ENCODE measurements at regions not wholly inside any gene's neighbourhood (a gene's known extent, or its start where the extent isn't known, plus 50 kb on each side); places are given as distances from the start of the nearest gene placed in this dataset.

DNA sequence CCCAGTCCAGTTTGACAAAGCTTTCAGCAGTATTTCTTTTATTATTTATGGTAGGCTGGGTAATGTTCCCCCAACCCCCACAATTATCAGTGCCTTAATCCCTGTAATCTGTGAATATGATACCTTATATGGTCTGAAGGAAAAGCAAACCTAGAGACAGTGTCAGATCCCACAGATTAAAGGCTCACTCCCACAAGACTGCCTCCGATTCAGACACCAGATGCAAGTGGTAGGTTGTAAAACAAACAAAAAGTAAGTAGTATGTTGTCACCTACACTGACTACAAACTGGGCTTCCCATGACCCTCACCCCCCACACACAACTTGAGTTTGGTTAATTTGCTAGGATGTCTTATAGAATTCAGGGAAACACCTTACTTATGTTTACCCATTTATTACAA, 201.2 kb downstream of the NSG2 start:
- H3K56ac ChIP-seq (replicated peaks; ENCODE audit: insufficient read length, low read depth, low read length) = no peak overlapping the region
- DNase-seq (ENCODE audit: low read depth in 1 of 2, low spot score in 2 of 2) (no peak), FAIRE-seq (no peak)
- CTCF ChIA-PET (ENCODE audit: partially characterized antibody) = interaction anchor here (0.6 to 1.3 kb wide), 2 partner anchors 70 to 1175 kb away, joined by 4 to 5 read pairs; no protein-coding TSS in a partner anchor
- H4K20me1 ChIP-seq (replicated peaks in 1 of 2; ENCODE audit: control insufficient read depth in 1 of 2, insufficient read depth in 2 of 2, low read length in 2 of 2) = no peaks in the 10 kb centered on the region
- H2BK120ac ChIP-seq (replicated peaks; ENCODE audit: low read depth, low read length) = no peak overlapping the region
- H4K8ac ChIP-seq (ENCODE audit: extremely low read depth, insufficient read depth, low read length) = no peak overlapping the region
- no peak overlapping the region for H4K5ac ChIP-seq (ENCODE audit: insufficient read length, low read depth, low read length)
- H2AK5ac ChIP-seq (ENCODE audit: low read depth, low read length) = no peak overlapping the region
- H3K4ac ChIP-seq (replicated peaks; ENCODE audit: insufficient read length, low read depth, low read length) = no peak overlapping the region
- no peak overlapping the region for H3K27ac ChIP-seq (ENCODE audit: low read depth, low read length)
- no peak overlapping the region for H3K9ac ChIP-seq (replicated peaks in 1 of 4; ENCODE audit: extremely low read depth in 1 of 4, low read depth in 3 of 4, low read length in 3 of 4)
- H3K4me3 ChIP-seq (ENCODE audit: extremely low read depth in 1 of 4, insufficient read depth in 2 of 4, low read depth in 3 of 4, low read length in 4 of 4) = no peak overlapping the region
- no peak overlapping the region for H3K14ac ChIP-seq (ENCODE audit: insufficient read length)
- POLR2A ChIA-PET (ENCODE audit: partially characterized antibody) = no interaction called here
- no peak overlapping the region for H3K23ac ChIP-seq (ENCODE audit: insufficient read length)
- no peak overlapping the region for H2AFZ ChIP-seq (ENCODE audit: low read length)
- H2BK20ac ChIP-seq (ENCODE audit: low read length) = no peak overlapping the region
- H3K79me1 ChIP-seq (ENCODE audit: low read depth, low read length) = no peaks in the 10 kb centered on the region
- no peaks in the 10 kb centered on the region for H3K4me1 ChIP-seq (replicated peaks in 1 of 4; ENCODE audit: control insufficient read depth in 3 of 4, insufficient read depth in 4 of 4, low read length in 3 of 4)
- no peak overlapping the region for H2BK5ac ChIP-seq (ENCODE audit: low read depth, low read length)
- H3K79me2 ChIP-seq (ENCODE audit: control insufficient read depth in 1 of 2, insufficient read depth in 2 of 2, low read length in 2 of 2) = no peaks in the 10 kb centered on the region
- H4K91ac ChIP-seq (replicated peaks; ENCODE audit: insufficient read length, low read length) = no peak overlapping the region
- no peak overlapping the region for H2BK15ac ChIP-seq (ENCODE audit: low read length)
- H2BK12ac ChIP-seq (ENCODE audit: low read depth, low read length) = no peak overlapping the region
- no peak overlapping the region for H3K18ac ChIP-seq (ENCODE audit: extremely low read depth, low read length)
- 87% methylated on average over 1 of the region's 1 CpG; no CpG with 5 or more reads in 1 of the 2 experiments for WGBS, 2 experiments (ENCODE audit: extremely low coverage in 1 of 2, insufficient coverage in 1 of 2, insufficient read length in 1 of 2, insufficient replicate concordance in 2 of 2, low coverage in 1 of 2, low lambda C conversion rate in 2 of 2, missing lambda C conversion rate in 1 of 2)
- no peaks in the 10 kb centered on the region for H3K27me3 ChIP-seq (replicated peaks in 1 of 4; ENCODE audit: control insufficient read depth in 3 of 4, extremely low read depth in 1 of 4, insufficient read depth in 3 of 4, low read length in 3 of 4)
- no peaks in the 10 kb centered on the region for H3K36me3 ChIP-seq (ENCODE audit: control insufficient read depth in 2 of 4, insufficient read depth in 4 of 4, low read length in 3 of 4)
- H3K4me2 ChIP-seq (ENCODE audit: insufficient read depth in 1 of 2, low read depth in 2 of 2, low read length in 2 of 2) = no peak overlapping the region
- no peaks in the 10 kb centered on the region for H3K23me2 ChIP-seq (ENCODE audit: low read depth, low read length)
- H3K9me3 ChIP-seq (ENCODE audit: insufficient read depth in 2 of 2, low read depth in 1 of 2, low read length in 1 of 2) = no peaks in the 10 kb centered on the region
- TF ChIP-seq, protein P1, sequence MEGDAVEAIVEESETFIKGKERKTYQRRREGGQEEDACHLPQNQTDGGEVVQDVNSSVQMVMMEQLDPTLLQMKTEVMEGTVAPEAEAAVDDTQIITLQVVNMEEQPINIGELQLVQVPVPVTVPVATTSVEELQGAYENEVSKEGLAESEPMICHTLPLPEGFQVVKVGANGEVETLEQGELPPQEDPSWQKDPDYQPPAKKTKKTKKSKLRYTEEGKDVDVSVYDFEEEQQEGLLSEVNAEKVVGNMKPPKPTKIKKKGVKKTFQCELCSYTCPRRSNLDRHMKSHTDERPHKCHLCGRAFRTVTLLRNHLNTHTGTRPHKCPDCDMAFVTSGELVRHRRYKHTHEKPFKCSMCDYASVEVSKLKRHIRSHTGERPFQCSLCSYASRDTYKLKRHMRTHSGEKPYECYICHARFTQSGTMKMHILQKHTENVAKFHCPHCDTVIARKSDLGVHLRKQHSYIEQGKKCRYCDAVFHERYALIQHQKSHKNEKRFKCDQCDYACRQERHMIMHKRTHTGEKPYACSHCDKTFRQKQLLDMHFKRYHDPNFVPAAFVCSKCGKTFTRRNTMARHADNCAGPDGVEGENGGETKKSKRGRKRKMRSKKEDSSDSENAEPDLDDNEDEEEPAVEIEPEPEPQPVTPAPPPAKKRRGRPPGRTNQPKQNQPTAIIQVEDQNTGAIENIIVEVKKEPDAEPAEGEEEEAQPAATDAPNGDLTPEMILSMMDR (IDR thresholded peaks at IDR 0.05; ENCODE audit: control extremely low read depth in 1 of 3, insufficient read depth in 1 of 3, low read depth in 1 of 3, low read length in 3 of 3) = no peak
- TF ChIP-seq, protein P2, sequence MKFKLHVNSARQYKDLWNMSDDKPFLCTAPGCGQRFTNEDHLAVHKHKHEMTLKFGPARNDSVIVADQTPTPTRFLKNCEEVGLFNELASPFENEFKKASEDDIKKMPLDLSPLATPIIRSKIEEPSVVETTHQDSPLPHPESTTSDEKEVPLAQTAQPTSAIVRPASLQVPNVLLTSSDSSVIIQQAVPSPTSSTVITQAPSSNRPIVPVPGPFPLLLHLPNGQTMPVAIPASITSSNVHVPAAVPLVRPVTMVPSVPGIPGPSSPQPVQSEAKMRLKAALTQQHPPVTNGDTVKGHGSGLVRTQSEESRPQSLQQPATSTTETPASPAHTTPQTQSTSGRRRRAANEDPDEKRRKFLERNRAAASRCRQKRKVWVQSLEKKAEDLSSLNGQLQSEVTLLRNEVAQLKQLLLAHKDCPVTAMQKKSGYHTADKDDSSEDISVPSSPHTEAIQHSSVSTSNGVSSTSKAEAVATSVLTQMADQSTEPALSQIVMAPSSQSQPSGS (IDR thresholded peaks at IDR 0.05; ENCODE audit: low read length) = no peak
- TF ChIP-seq CHD1 (IDR thresholded peaks at IDR 0.05; ENCODE audit: low read depth, low read length) (no peak), SIN3A (conservative IDR thresholded peaks at IDR 0.05 in 1 of 2, IDR thresholded peaks at IDR 0.05 in 1 of 2; ENCODE audit: low read depth in 1 of 2, low read length in 2 of 2) (no peak), ZNF274 (IDR thresholded peaks at IDR 0.05; ENCODE audit: borderline replicate concordance, extremely low read depth, low read length) (no peak), NRF1 (IDR thresholded peaks at IDR 0.05; ENCODE audit: low read depth, low read length) (no peak), CTBP2 (IDR thresholded peaks at IDR 0.05; ENCODE audit: borderline replicate concordance, insufficient read depth, insufficient read length, low read length) (no peak)
- TF ChIP-seq, protein P3, sequence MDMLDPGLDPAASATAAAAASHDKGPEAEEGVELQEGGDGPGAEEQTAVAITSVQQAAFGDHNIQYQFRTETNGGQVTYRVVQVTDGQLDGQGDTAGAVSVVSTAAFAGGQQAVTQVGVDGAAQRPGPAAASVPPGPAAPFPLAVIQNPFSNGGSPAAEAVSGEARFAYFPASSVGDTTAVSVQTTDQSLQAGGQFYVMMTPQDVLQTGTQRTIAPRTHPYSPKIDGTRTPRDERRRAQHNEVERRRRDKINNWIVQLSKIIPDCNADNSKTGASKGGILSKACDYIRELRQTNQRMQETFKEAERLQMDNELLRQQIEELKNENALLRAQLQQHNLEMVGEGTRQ (IDR thresholded peaks at IDR 0.05; ENCODE audit: low read length) = no peak
